HG02938 (cell line): ENCODE measurements at regions not wholly inside any gene's neighbourhood (a gene's known extent, or its start where the extent isn't known, plus 50 kb on each side); places are given as distances from the start of the nearest gene placed in this dataset.

Experiments used
- ATAC-seq: cut with Tn5 transposase; IDR thresholded peaks from one replicate; pipeline ENCODE4 v1.9.1; 2021; ENCODE audit warnings: mild to moderate bottlenecking, moderate library complexity; ENCODE audit not compliant: unreplicated experiment

GRCh38 chr7:26046150-26046549 lies 105.8 kb upstream of the NFE2L3 start:
- ATAC-seq: no peak

- ATAC-seq: no peak
These were observed 105.1 kb upstream of the NFE2L3 start for GRCh38 chr7:26046878-26047277.

- no peak for ATAC-seq
These were observed 103.3 kb upstream of the NFE2L3 start for GRCh38 chr7:26048663-26049062.

- no peak for ATAC-seq
These were observed 102.9 kb upstream of the NFE2L3 start for GRCh38 chr7:26049081-26049480.

- ATAC-seq: no peak
These were observed 101.0 kb upstream of the NFE2L3 start for GRCh38 chr7:26051021-26051420.

GRCh38 chr7:26052706-26053105 lies 99.3 kb upstream of the NFE2L3 start:
- no peak for ATAC-seq

- no peak for ATAC-seq
These were observed 97.6 kb upstream of the NFE2L3 start for GRCh38 chr7:26054386-26054785.

- no peak for ATAC-seq
These were observed 96.8 kb upstream of the NFE2L3 start for GRCh38 chr7:26055241-26055640.

GRCh38 chr7:26060733-26061677 lies 91.0 kb upstream of the NFE2L3 start:
- ATAC-seq: no peak

- ATAC-seq: peak; percentile 59
These were observed 90.1 kb upstream of the NFE2L3 start for GRCh38 chr7:26061678-26062603.

GRCh38 chr7:26065652-26066051 lies 86.3 kb upstream of the NFE2L3 start:
- ATAC-seq: no peak

GRCh38 chr7:26066736-26067135 lies 85.3 kb upstream of the NFE2L3 start:
- no peak for ATAC-seq

- ATAC-seq: no peak
These were observed 81.7 kb upstream of the NFE2L3 start for GRCh38 chr7:26070290-26070689.

GRCh38 chr7:26071622-26072456 lies 80.2 kb upstream of the NFE2L3 start:
- no peak for ATAC-seq

GRCh38 chr7:26073041-26073440 lies 79.0 kb upstream of the NFE2L3 start:
- ATAC-seq: no peak

GRCh38 chr7:26074919-26075318 lies 77.1 kb upstream of the NFE2L3 start:
- ATAC-seq: no peak

- no peak for ATAC-seq
These were observed 75.3 kb upstream of the NFE2L3 start for GRCh38 chr7:26076691-26077090.

GRCh38 chr7:26078437-26079336 lies 73.3 kb upstream of the NFE2L3 start:
- peak; percentile 70 for ATAC-seq

GRCh38 chr7:26081638-26082037 lies 70.4 kb upstream of the NFE2L3 start:
- ATAC-seq: no peak

- ATAC-seq: no peak
These were observed 68.9 kb upstream of the NFE2L3 start for GRCh38 chr7:26083113-26083512.
